ENCODE measurements at regions not wholly inside any gene's neighbourhood (a gene's known extent, or its start where the extent isn't known, plus 50 kb on each side); places are given as distances from the start of the nearest gene placed in this dataset.

DNA sequence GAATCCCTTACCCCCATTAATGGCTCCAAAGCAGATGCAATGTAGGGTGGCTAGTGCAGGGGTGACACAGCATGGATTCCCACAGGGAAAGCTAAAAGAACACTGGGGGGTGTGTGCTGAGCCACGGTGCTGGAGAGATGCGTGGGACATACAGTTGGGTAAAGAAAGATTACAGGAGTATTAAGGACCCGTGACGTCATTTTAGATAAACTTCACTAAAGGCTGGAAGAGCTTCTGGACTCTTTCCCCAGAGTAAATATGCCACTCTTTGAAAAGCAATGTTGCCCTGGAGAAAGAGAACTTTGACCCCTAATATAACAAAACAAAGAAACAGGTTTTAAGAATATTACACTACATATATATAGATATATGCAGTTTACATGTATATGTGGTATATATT, 481.5 kb upstream of the VSTM2A start (continued):
- TF ChIP-seq, protein P1, sequence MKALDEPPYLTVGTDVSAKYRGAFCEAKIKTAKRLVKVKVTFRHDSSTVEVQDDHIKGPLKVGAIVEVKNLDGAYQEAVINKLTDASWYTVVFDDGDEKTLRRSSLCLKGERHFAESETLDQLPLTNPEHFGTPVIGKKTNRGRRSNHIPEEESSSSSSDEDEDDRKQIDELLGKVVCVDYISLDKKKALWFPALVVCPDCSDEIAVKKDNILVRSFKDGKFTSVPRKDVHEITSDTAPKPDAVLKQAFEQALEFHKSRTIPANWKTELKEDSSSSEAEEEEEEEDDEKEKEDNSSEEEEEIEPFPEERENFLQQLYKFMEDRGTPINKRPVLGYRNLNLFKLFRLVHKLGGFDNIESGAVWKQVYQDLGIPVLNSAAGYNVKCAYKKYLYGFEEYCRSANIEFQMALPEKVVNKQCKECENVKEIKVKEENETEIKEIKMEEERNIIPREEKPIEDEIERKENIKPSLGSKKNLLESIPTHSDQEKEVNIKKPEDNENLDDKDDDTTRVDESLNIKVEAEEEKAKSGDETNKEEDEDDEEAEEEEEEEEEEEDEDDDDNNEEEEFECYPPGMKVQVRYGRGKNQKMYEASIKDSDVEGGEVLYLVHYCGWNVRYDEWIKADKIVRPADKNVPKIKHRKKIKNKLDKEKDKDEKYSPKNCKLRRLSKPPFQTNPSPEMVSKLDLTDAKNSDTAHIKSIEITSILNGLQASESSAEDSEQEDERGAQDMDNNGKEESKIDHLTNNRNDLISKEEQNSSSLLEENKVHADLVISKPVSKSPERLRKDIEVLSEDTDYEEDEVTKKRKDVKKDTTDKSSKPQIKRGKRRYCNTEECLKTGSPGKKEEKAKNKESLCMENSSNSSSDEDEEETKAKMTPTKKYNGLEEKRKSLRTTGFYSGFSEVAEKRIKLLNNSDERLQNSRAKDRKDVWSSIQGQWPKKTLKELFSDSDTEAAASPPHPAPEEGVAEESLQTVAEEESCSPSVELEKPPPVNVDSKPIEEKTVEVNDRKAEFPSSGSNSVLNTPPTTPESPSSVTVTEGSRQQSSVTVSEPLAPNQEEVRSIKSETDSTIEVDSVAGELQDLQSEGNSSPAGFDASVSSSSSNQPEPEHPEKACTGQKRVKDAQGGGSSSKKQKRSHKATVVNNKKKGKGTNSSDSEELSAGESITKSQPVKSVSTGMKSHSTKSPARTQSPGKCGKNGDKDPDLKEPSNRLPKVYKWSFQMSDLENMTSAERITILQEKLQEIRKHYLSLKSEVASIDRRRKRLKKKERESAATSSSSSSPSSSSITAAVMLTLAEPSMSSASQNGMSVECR (CRISPR knock-in tag; IDR thresholded peaks at IDR 0.05; ENCODE audit: borderline replicate concordance), result no peak
- TF ChIP-seq, protein P2, sequence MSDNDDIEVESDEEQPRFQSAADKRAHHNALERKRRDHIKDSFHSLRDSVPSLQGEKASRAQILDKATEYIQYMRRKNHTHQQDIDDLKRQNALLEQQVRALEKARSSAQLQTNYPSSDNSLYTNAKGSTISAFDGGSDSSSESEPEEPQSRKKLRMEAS (CRISPR knock-in tag; IDR thresholded peaks at IDR 0.05), result no peak
- TF ChIP-seq MXD4 (CRISPR knock-in tag; IDR thresholded peaks at IDR 0.05; ENCODE audit: borderline replicate concordance), result no peak
- TF ChIP-seq, protein P3, sequence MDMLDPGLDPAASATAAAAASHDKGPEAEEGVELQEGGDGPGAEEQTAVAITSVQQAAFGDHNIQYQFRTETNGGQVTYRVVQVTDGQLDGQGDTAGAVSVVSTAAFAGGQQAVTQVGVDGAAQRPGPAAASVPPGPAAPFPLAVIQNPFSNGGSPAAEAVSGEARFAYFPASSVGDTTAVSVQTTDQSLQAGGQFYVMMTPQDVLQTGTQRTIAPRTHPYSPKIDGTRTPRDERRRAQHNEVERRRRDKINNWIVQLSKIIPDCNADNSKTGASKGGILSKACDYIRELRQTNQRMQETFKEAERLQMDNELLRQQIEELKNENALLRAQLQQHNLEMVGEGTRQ (CRISPR knock-in tag; IDR thresholded peaks at IDR 0.05), result no peak

DNA sequence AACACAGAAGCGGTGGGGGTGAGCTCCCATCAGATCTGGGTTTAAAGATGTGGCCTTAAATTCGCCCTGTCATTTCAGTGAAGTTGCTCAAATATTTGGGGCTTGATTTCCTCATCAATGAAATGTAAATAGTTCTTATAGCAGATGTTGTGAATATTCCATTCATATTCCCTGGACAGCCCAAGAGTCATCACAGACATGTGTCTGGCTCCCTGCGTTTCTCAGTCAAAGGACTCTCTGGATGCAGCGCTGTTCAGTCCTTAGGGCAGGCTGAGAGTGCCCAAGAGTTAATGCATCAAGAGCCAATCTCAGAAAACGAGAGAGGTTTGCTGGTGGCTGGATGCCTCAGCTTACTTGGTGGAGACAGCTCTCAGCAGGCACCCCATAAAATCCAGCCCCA, 475.5 kb upstream of the VSTM2A start:
- POLR2A ChIA-PET, result interaction anchor here (0.5 kb wide), 1 partner anchor 16 kb away, joined by 3 read pairs; no protein-coding TSS in a partner anchor
- Mint-ChIP-seq H3K4me1 (no peaks in the 10 kb centered on the region; the same call in 1 of the 2 replicates), H3K4me3 (no peak overlapping the region), H3K27me3 (ENCODE audit: low read depth) (no peaks in the 10 kb centered on the region), H3K27ac (no peak overlapping the region), H3K36me3 (no peaks in the 10 kb centered on the region), H3K9me3 (peaks cover 3% of the 10 kb centered on the region; the same call in 1 of the 2 replicates)
- TF ChIP-seq ZBTB21 (CRISPR knock-in tag; IDR thresholded peaks at IDR 0.05; ENCODE audit: borderline replicate concordance), result no peak
- no peak for TF ChIP-seq CREM (CRISPR knock-in tag; IDR thresholded peaks at IDR 0.05)
- TF ChIP-seq ZNF317 (CRISPR knock-in tag; IDR thresholded peaks at IDR 0.05; ENCODE audit: borderline replicate concordance, low read depth), result no peak
- CTCF ChIA-PET, result no interaction called here
- no peak for ATAC-seq
- DNase-seq (ENCODE audit: low spot score), result no peak

DNA sequence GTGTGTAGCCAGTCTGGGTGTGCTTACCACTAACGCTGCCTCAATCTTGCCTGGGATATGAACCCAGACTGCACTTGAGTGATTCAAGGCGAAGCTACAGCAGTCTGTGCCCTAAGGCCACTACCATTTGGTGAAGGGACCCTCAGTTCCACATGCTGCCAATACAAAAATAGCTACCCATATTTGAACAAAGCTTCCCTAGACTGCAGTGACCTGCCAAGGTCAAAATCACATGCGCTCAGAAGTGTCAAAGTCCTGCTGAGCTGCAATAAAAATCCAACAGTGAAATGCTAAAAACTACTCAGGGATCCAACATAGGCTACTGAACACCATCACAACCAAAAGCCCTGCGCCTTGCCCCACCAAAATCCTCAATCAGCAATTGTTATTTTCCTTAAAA, 472.3 kb upstream of the VSTM2A start:
- POLR2A ChIA-PET, result no interaction called here
- Mint-ChIP-seq H3K4me3 (no peak overlapping the region), H3K27me3 (ENCODE audit: low read depth) (no peaks in the 10 kb centered on the region), H3K27ac (no peak overlapping the region), H3K4me1 (no peaks in the 10 kb centered on the region; the same call in 1 of the 2 replicates), H3K36me3 (no peaks in the 10 kb centered on the region), H3K9me3 (peaks cover 6% of the 10 kb centered on the region; the same call in 1 of the 2 replicates)
- DNase-seq (ENCODE audit: low spot score) (no peak), ATAC-seq (no peak)
- TF ChIP-seq ZNF121 (CRISPR knock-in tag; IDR thresholded peaks at IDR 0.05) (no peak), ZNF423 (CRISPR knock-in tag; IDR thresholded peaks at IDR 0.05) (no peak), GABPB1 (CRISPR knock-in tag; IDR thresholded peaks at IDR 0.05) (no peak), NFE2L1 (CRISPR knock-in tag; IDR thresholded peaks at IDR 0.05) (no peak), ZNF263 (CRISPR knock-in tag; IDR thresholded peaks at IDR 0.05; ENCODE audit: low read depth) (no peak), ZBTB21 (CRISPR knock-in tag; IDR thresholded peaks at IDR 0.05; ENCODE audit: borderline replicate concordance) (no peak), ESRRA (CRISPR knock-in tag; IDR thresholded peaks at IDR 0.05; ENCODE audit: borderline replicate concordance) (no peak), ELF4 (CRISPR knock-in tag; IDR thresholded peaks at IDR 0.05; ENCODE audit: low read depth) (no peak)
- TF ChIP-seq, protein P4, sequence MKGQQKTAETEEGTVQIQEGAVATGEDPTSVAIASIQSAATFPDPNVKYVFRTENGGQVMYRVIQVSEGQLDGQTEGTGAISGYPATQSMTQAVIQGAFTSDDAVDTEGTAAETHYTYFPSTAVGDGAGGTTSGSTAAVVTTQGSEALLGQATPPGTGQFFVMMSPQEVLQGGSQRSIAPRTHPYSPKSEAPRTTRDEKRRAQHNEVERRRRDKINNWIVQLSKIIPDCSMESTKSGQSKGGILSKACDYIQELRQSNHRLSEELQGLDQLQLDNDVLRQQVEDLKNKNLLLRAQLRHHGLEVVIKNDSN (CRISPR knock-in tag; IDR thresholded peaks at IDR 0.05), result no peak
- TF ChIP-seq, protein P5, sequence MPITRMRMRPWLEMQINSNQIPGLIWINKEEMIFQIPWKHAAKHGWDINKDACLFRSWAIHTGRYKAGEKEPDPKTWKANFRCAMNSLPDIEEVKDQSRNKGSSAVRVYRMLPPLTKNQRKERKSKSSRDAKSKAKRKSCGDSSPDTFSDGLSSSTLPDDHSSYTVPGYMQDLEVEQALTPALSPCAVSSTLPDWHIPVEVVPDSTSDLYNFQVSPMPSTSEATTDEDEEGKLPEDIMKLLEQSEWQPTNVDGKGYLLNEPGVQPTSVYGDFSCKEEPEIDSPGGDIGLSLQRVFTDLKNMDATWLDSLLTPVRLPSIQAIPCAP (CRISPR knock-in tag; IDR thresholded peaks at IDR 0.05), result no peak
- TF ChIP-seq, protein P6, sequence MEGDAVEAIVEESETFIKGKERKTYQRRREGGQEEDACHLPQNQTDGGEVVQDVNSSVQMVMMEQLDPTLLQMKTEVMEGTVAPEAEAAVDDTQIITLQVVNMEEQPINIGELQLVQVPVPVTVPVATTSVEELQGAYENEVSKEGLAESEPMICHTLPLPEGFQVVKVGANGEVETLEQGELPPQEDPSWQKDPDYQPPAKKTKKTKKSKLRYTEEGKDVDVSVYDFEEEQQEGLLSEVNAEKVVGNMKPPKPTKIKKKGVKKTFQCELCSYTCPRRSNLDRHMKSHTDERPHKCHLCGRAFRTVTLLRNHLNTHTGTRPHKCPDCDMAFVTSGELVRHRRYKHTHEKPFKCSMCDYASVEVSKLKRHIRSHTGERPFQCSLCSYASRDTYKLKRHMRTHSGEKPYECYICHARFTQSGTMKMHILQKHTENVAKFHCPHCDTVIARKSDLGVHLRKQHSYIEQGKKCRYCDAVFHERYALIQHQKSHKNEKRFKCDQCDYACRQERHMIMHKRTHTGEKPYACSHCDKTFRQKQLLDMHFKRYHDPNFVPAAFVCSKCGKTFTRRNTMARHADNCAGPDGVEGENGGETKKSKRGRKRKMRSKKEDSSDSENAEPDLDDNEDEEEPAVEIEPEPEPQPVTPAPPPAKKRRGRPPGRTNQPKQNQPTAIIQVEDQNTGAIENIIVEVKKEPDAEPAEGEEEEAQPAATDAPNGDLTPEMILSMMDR (IDR thresholded peaks at IDR 0.05), result no peak
- TF ChIP-seq, protein P7, sequence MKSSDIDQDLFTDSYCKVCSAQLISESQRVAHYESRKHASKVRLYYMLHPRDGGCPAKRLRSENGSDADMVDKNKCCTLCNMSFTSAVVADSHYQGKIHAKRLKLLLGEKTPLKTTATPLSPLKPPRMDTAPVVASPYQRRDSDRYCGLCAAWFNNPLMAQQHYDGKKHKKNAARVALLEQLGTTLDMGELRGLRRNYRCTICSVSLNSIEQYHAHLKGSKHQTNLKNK (CRISPR knock-in tag; IDR thresholded peaks at IDR 0.05), result no peak
- CTCF ChIA-PET, result no interaction called here

Measured in WTC11 (cell line).